ENCODE measurements at regions not wholly inside any gene's neighbourhood (a gene's known extent, or its start where the extent isn't known, plus 50 kb on each side); places are given as distances from the start of the nearest gene placed in this dataset.

DNA sequence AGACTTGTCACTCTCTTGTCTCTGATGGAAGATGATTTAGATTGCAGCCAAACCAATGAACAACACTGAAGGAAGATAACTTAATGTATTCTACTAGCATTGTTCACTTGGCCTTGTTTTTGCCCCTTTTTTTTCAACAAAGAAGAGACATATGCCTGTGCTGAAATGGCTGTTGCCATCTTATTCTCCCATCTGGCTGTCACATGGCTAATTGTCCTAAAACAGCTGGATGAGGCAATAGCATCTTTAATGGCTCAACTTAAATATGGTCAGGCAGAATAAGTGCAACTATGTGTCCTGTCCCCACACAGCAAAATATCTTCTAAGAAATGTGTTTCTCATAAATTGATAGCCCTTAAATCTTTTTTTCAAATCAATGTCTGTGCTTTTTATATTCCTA lies 576.9 kb downstream of the TUSC7 start:
- Histone ChIP-seq H3K4me1 (ENCODE audit: low read depth) (no peaks in the 10 kb centered on the region), H3K9me3 (ENCODE audit: low read depth) (no peaks in the 10 kb centered on the region), H3K4me3 (no peak overlapping the region), H3K36me3 (no peaks in the 10 kb centered on the region), H3K27ac (no peak overlapping the region), H3K27me3 (no peaks in the 10 kb centered on the region)
- TF ChIP-seq CTCF (IDR thresholded peaks at IDR 0.05; ENCODE audit: low read depth, low read length): no peak
- no peak for DNase-seq (ENCODE audit: low read depth in 1 of 2, low spot score in 1 of 2)

GRCh38 chr3:117287602-117288001 lies 578.0 kb downstream of the TUSC7 start:
- H3K4me3 ChIP-seq: no peak overlapping the region
- H3K27me3 ChIP-seq: no peaks in the 10 kb centered on the region
- H3K9me3 ChIP-seq (ENCODE audit: low read depth): no peaks in the 10 kb centered on the region
- no peaks in the 10 kb centered on the region for H3K4me1 ChIP-seq (ENCODE audit: low read depth)
- no peaks in the 10 kb centered on the region for H3K36me3 ChIP-seq
- DNase-seq (ENCODE audit: low read depth in 1 of 2, low spot score in 1 of 2): no peak
- no peak overlapping the region for H3K27ac ChIP-seq
- no peak for TF ChIP-seq CTCF (IDR thresholded peaks at IDR 0.05; ENCODE audit: low read depth, low read length)

DNA sequence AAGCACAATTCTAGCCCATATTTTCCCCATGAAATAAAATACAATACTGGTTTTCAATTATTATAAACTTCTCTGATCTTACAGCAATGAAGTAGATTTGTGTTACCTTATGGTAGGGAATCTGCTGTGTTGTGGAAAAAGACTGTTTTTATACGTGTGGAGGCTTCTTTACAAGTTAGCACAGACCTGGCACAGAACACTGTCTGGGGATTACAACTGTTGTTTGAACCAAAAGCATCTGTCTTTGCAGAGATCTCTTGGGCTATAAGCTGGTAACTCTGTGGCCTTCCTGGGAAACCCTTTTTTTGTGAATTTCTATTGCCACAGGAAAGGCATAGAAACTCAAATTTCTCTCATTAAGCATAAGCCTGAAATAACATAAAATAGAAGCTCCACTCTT lies 581.9 kb downstream of the TUSC7 start:
- Histone ChIP-seq H3K36me3 (no peaks in the 10 kb centered on the region), H3K4me3 (no peak overlapping the region), H3K9me3 (ENCODE audit: low read depth) (no peaks in the 10 kb centered on the region), H3K4me1 (ENCODE audit: low read depth) (no peaks in the 10 kb centered on the region), H3K27ac (no peak overlapping the region), H3K27me3 (no peaks in the 10 kb centered on the region)
- DNase-seq (ENCODE audit: low read depth in 1 of 2, low spot score in 1 of 2): no peak
- no peak for TF ChIP-seq CTCF (IDR thresholded peaks at IDR 0.05; ENCODE audit: low read depth, low read length)

DNA sequence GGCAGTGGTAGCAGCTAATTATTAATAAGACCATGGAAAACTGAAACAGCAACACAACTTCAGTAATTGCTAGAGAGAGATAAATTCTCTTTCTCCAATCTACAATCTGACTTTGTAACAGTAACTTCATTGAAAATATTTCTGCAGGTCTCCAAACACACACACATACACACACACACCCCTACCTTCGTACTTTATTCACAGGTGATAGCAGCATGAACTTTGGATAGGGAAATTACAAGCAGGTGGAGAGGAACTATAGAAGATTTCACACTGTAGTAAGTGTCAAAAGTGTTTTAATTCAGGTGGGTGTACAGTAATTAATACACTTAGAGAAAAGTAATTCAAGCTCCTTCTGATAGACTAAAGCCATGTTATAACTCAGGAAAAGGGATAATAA lies 587.5 kb downstream of the TUSC7 start:
- TF ChIP-seq CTCF (IDR thresholded peaks at IDR 0.05; ENCODE audit: low read depth, low read length): no peak
- Histone ChIP-seq H3K4me1 (ENCODE audit: low read depth) (peaks cover 9% of the 10 kb centered on the region), H3K27me3 (no peaks in the 10 kb centered on the region)

DNA sequence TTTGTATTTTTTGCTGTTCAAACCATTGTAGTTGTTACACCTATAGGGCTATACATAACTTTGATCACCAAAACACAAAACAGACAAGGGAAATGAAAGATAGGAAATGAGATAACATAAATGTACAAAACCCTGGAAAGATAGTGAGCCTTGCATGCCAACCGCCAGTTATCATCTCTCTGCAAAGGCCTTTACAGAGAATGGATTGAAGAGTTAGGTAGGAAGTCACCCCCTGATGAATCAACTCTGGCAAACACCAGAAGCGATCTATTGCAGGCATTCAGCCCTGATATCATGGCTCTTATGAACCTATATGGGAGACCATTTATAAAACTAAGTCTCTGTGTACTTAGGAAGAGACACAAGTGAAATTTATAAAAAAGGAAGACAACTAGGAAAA lies 588.0 kb downstream of the TUSC7 start:
- TF ChIP-seq CTCF (IDR thresholded peaks at IDR 0.05; ENCODE audit: low read depth, low read length): no peak
- Histone ChIP-seq H3K4me1 (ENCODE audit: low read depth) (peaks cover 9% of the 10 kb centered on the region), H3K4me3 (no peak overlapping the region), H3K36me3 (no peaks in the 10 kb centered on the region), H3K9me3 (ENCODE audit: low read depth) (no peaks in the 10 kb centered on the region), H3K27ac (no peak overlapping the region), H3K27me3 (no peaks in the 10 kb centered on the region)
- DNase-seq (ENCODE audit: low read depth in 1 of 2, low spot score in 1 of 2): no peak

More for the DNA sequence above, 587.5 kb downstream of the TUSC7 start:
- no peak overlapping the region for H3K27ac ChIP-seq
- no peaks in the 10 kb centered on the region for H3K36me3 ChIP-seq
- H3K9me3 ChIP-seq (ENCODE audit: low read depth): no peaks in the 10 kb centered on the region
- DNase-seq (ENCODE audit: low read depth in 1 of 2, low spot score in 1 of 2): no peak
- no peak overlapping the region for H3K4me3 ChIP-seq

GRCh38 chr3:117298273-117298672 lies 588.7 kb downstream of the TUSC7 start:
- Histone ChIP-seq H3K4me1 (ENCODE audit: low read depth) (peaks cover 9% of the 10 kb centered on the region), H3K36me3 (no peaks in the 10 kb centered on the region), H3K27ac (no peak overlapping the region), H3K27me3 (no peaks in the 10 kb centered on the region), H3K9me3 (ENCODE audit: low read depth) (no peaks in the 10 kb centered on the region), H3K4me3 (no peak overlapping the region)
- DNase-seq (ENCODE audit: low read depth in 1 of 2, low spot score in 1 of 2): no peak
- TF ChIP-seq CTCF (IDR thresholded peaks at IDR 0.05; ENCODE audit: low read depth, low read length): no peak

Data from cardiac muscle cell (in vitro differentiated cells and primary cell).